ENCODE measurements at regions not wholly inside any gene's neighbourhood (a gene's known extent, or its start where the extent isn't known, plus 50 kb on each side); places are given as distances from the start of the nearest gene placed in this dataset.

DNA sequence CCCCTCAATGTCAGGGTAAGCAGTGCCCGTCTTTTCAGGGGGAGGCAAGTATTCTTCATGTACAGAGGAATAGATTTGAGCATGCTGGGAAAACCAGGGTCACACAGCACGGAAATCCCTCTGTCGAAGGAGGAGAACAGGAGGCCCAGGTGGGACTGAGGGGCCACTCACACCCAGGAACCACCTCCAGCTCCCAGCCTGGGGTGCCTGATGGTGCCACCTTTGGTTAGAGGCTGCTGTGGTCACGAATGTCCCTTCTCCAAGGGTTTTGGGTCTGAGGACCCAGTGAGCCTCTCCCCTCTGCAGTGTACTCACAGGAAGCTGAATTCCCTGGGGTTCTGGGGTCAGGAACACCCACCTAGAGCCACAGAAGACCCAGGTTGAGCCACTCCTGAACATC is 197.3 kb downstream of the ANKRD30B start:
- TF ChIP-seq, protein P1, sequence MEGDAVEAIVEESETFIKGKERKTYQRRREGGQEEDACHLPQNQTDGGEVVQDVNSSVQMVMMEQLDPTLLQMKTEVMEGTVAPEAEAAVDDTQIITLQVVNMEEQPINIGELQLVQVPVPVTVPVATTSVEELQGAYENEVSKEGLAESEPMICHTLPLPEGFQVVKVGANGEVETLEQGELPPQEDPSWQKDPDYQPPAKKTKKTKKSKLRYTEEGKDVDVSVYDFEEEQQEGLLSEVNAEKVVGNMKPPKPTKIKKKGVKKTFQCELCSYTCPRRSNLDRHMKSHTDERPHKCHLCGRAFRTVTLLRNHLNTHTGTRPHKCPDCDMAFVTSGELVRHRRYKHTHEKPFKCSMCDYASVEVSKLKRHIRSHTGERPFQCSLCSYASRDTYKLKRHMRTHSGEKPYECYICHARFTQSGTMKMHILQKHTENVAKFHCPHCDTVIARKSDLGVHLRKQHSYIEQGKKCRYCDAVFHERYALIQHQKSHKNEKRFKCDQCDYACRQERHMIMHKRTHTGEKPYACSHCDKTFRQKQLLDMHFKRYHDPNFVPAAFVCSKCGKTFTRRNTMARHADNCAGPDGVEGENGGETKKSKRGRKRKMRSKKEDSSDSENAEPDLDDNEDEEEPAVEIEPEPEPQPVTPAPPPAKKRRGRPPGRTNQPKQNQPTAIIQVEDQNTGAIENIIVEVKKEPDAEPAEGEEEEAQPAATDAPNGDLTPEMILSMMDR (IDR thresholded peaks at IDR 0.05; ENCODE audit: insufficient read depth, low read length) = no peak
- no peak for TF ChIP-seq POLR2AphosphoS5 (IDR thresholded peaks at IDR 0.05; ENCODE audit: low read depth)
